Activated CD4-positive, alpha-beta T cell treated with anti-CD3 and anti-CD28 coated beads for 4 hours (primary cell): ENCODE measurements at regions not wholly inside any gene's neighbourhood (a gene's known extent, or its start where the extent isn't known, plus 50 kb on each side); places are given as distances from the start of the nearest gene placed in this dataset.
A peak's percentile ranks its signal among the peaks of the same experiment; 100 is the strongest.

Experiments
- DNase-seq, 2 donors: peaks; one replicate each; pipeline ENCODE4 v3.0.0-alpha.2; 2020

GRCh38 chr13:50326811-50327210 is 311.6 kb downstream of the KCNRG start:
- no peak for DNase-seq

- DNase-seq: no peak
These were observed 319.0 kb downstream of the KCNRG start for GRCh38 chr13:50334115-50334778.

GRCh38 chr13:50334944-50335343 is 319.7 kb downstream of the KCNRG start:
- no peak for DNase-seq

GRCh38 chr13:50339271-50339670 is 324.0 kb downstream of the KCNRG start:
- DNase-seq: no peak

GRCh38 chr13:50340146-50340545 is 324.9 kb downstream of the KCNRG start:
- DNase-seq: no peak

DNA sequence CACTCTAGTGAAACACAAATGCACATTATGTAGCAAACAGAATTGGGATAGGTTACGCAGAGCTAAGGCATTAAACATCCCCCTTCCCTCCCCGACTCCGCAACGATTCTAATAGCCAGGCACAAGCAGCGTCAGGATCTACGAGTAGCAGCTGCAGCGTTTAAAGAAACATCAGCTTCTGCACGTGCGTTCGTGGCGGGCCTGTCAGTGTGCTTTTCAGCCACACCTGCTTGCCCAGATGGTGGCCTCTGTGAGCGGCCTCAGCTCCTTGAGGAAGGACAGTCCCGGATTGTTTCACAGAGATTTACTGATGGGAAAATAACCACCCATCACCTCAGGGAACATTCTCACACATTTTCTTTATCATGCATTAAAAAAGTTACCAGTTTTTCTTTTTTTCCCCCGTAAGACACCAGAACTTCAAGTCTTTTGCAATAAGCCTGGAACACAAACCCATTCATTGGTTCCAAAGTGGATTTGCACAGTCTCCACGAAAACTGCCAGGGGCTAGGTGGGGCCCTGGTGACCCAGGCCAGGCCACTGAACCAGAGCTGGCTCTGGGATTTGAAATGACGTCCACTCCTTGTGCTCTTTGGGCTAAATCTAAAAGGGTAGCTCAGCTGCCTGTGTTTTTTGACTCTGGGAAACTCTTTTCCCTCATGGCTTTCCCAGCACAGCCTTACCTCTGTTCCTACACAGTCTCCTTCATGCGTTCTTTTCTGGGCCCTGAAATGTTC is 325.5 kb downstream of the KCNRG start:
- no peak for DNase-seq

DNA sequence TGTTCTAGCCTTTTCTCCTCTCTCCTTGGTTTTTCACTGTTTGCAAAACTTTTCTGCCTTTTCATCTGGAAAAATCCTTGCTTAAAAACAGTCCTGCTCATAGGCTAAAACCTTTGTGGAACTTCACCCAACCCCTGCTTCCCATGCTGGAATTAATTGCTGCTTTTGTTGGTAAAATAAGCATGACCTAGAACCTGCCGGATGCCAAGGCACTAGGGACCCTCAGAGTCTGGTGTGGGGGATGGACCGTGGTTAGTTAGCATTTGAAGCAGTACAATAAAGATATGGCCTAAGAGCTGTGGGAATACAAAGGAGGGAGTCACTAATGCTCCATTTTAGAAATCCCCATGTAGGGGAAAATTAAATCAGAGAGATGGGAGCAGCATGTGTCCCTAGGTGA is 326.3 kb downstream of the KCNRG start:
- no peak for DNase-seq

GRCh38 chr13:50344717-50345116 is 329.5 kb downstream of the KCNRG start:
- no peak for DNase-seq

GRCh38 chr13:50345804-50346203 is 330.6 kb downstream of the KCNRG start:
- DNase-seq: no peak

DNA sequence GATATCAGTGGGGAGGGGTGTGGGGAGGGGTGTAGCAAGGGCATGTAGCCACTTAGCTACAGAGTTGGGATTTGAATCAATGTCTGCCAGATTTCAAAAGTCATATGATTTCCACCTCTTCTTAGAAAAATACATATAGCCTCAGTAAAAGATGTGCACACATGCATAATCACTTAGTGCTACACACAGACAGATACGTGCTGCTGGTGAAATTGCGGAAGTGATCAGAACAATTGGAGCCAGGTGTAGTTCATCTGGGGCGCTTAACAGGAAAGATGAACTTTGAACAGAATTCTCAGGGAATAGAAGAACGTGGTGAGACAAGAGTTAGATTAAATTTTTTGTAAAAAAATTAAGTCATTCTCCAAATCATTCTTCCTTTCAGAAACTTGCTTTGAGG is 333.1 kb downstream of the KCNRG start:
- no peak for DNase-seq

DNA sequence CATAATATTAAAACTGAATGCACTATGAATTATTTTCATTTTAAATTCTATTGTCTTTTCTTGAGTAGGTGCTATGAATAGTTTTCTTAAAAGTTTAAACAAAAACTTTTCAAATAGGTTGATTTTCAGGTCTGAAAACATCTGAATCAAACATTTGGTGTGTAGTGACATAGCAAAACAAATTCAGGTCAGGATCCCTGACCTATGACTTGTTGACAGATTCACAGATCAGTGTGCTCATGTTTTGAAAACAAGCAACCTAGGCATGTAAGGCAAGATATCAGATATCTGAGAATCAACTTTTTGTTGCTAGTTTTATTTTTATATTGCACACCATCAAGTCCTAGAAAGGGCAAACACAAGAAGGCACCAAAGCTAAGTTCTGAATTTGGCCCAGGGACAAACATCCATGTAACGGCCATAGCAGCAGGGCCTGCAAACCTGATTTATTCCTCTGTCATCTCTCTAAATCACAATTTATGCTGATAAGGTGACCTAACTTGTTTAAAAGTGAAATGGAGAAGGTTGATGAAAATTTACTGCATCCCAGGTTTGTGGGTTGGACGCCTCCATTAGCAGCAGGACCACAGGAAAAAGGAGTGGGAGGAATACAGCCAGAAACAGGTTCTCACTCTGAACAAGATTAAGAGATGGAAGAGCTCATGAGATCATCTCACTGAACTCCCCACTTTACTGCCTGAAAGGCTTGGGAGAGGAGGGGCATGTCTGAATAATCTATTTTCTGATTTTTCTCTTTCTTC is 337.7 kb downstream of the KCNRG start:
- DNase-seq: no peak

- no peak for DNase-seq
These were observed 338.6 kb downstream of the KCNRG start for GRCh38 chr13:50353651-50354415.

DNA sequence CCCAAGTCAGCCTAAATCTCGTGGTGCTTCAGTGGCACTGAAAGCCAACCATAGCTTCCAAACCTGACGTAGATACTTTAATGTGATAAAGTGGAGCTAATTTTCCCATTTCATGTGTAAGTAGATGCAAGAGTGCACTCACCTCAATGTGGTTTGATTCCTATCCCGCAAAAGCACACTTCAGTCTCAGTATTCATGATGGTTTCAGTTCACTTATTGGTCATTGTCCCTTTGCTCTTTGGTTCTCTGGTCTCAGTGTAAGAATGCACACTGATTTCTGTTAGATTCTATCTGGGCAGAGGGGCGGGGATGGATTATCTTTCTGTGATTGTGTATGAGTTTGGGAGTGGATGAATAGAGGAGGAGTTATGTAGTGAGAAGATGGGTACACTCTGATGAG is 340.6 kb downstream of the KCNRG start:
- DNase-seq: no peak

DNA sequence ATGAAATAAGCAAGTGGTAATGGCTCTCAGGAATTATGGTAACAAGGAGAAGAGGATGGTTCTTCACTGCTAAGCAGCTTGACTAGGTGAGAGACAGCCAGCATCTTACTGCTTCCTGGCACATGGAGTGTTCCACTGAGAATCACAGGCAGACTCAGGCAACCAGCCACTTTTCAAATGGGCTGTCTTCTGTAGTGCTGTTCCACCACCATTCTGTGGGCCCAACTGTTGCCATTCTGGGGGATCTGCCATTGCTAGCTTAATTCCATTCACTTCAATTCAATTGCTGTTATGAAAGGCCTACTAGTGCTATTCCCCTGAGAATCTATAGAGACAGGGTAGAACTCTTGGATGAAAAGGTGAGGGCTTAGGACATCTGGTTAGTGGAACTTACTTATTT is 341.9 kb downstream of the KCNRG start:
- DNase-seq: no peak

- DNase-seq: no peak
These were observed 342.4 kb downstream of the KCNRG start for GRCh38 chr13:50357586-50358118.

GRCh38 chr13:50358231-50359040 is 343.2 kb downstream of the KCNRG start:
- DNase-seq: no peak

GRCh38 chr13:50359041-50359367 is 343.8 kb downstream of the KCNRG start:
- no peak for DNase-seq

GRCh38 chr13:50359779-50360178 is 344.5 kb downstream of the KCNRG start:
- DNase-seq: no peak

GRCh38 chr13:50360637-50361036 is 345.4 kb downstream of the KCNRG start:
- no peak for DNase-seq

DNA sequence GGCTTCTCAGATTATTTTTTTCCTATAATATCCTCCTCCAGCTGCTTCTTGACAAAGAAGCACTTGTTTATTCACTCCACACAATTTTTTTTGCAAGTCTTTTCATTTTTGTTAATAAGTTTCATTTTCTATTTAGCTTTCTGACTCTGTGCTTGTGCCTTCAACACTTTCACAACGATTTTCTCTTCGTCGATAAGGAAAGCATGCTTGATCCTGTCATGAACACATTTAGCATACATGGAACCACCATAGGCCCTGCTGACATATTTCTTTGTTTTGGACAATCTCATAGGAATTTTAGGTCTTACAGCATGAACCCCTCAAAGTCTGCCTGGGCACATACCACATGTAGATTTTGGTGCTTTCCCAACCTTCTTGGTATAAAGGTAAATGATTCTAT is 346.0 kb downstream of the KCNRG start:
- no peak for DNase-seq

DNA sequence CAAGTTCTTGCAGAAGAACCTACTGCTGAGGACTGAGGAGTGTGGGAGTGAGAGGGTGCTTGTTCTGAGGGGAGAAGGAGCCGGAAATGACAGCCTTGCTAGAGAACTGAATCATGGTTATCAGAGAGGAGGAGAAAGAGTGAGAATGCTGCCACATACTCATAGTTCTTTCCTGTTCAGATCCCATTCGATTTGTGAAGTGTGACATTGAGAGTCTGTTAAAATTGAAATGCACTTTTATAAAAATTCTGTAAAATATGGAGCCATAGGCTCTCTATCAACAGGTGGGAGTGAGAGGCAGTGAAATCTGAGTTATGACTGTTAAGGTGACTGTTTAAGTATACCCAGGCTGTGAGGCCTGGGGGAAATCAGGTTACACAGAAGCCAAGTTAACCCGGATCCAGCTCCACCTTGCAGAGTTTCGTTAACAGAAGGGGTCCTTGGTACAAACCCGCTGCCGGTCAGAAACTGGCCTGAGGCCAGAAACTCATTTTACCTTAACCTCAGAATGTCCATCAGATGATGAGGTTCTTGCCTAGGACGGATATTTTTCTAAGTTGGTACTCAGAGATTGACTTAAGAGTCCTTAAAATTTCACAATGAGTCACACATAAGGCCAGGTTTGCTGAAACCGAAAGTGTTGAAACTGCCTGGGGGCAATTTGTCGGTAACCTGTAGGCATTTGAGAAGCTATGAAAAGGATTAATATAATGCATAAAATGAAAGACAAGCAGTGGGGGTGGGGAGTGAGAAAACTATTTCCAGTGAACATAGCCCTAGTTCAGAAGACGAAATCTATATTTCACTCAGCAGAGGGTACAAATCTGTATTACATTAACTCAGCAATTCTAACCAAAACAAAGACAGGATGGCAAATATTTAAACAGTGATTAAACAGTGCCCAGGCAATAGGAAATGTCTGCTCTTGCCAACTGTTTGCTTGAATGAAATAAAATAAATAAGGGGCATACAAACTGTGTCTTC is 350.5 kb downstream of the KCNRG start:
- peak; percentile 51 to 57 for DNase-seq
